Neural cell (in vitro differentiated cells): ENCODE measurements at regions not wholly inside any gene's neighbourhood (a gene's known extent, or its start where the extent isn't known, plus 50 kb on each side); places are given as distances from the start of the nearest gene placed in this dataset.

Experiments used
- H2AFZ ChIP-seq: fragments of 200-600, 300-800 bp; sonication (generic), shearing (Covaris generic); 2 replicates; pipeline ENCODE4 v1.6.0; 2014; ENCODE audit warnings: low read depth, mild to moderate bottlenecking, antibody characterized with exemption, low read length, moderate library complexity
- H3F3A ChIP-seq: fragments of 200-600 bp; shearing (Covaris generic); 2 replicates; pipeline ENCODE4 v1.6.1; 2016; ENCODE audit warnings: mild to moderate bottlenecking, moderate library complexity, mixed read lengths, antibody characterized with exemption, low read length; ENCODE audit not compliant: insufficient read depth, poor library complexity, severe bottlenecking
- H3K27ac ChIP-seq: fragments of 200-600, 300-800 bp; sonication (generic), shearing (Covaris generic); 2 replicates; pipeline ENCODE4 v1.5.1; 2014; ENCODE audit warnings: mild to moderate bottlenecking, low read length, moderate library complexity
- H3K27me3 ChIP-seq: fragments of 300-800, 200-600 bp; sonication (generic), shearing (Covaris generic); 2 replicates; pipeline ENCODE4 v1.6.0; 2014; ENCODE audit warnings: mild to moderate bottlenecking, low read depth, low read length, moderate library complexity; ENCODE audit not compliant: insufficient read depth
- H3K36me3 ChIP-seq: fragments of 300-800, 200-600 bp; sonication (generic), shearing (Covaris generic); 2 replicates; pipeline ENCODE4 v1.5.1; 2014; ENCODE audit warnings: mild to moderate bottlenecking, antibody characterized with exemption, low read length, moderate library complexity; ENCODE audit not compliant: insufficient read depth
- H3K4me2 ChIP-seq: fragments of 300-800, 200-600 bp; sonication (generic), shearing (Covaris generic); 2 replicates; pipeline ENCODE4 v1.6.0; 2014; ENCODE audit warnings: mild to moderate bottlenecking, low read length
- H3K4me3 ChIP-seq: fragments of 300-800, 200-600 bp; sonication (generic), shearing (Covaris generic); 2 replicates; pipeline ENCODE4 v1.5.1; 2014; ENCODE audit warnings: mild to moderate bottlenecking, low read length, moderate library complexity
- H3K79me2 ChIP-seq: fragments of 200-600 bp; shearing (Covaris generic); replicated peaks from 2 replicates; pipeline ENCODE4 v1.6.0; 2014; ENCODE audit warnings: mild to moderate bottlenecking, low read length, moderate library complexity; ENCODE audit not compliant: insufficient read depth
- H3K9ac ChIP-seq: fragments of 300-800, 200-600 bp; sonication (generic), shearing (Covaris generic); 2 replicates; pipeline ENCODE4 v1.6.1; 2016; ENCODE audit warnings: mild to moderate bottlenecking, low read length, mixed read lengths
- H3K9me2 ChIP-seq: fragments of 200-600 bp; shearing (Covaris generic); 2 replicates; pipeline ENCODE4 v1.6.1; 2016; ENCODE audit warnings: mild to moderate bottlenecking, low read length, mixed read lengths; ENCODE audit not compliant: insufficient read depth
- H3K9me3 ChIP-seq: fragments of 200-600, 300-800 bp; sonication (generic), shearing (Covaris generic); 2 replicates; pipeline ENCODE4 v1.6.1; 2016; ENCODE audit warnings: mild to moderate bottlenecking, mixed run types, low read length, moderate library complexity, mixed read lengths
- H4K20me1 ChIP-seq: fragments of 200-600 bp; shearing (Covaris generic); 2 replicates; pipeline ENCODE4 v1.6.1; 2016; ENCODE audit warnings: mild to moderate bottlenecking, mixed run types; ENCODE audit not compliant: insufficient read depth
- EP300 ChIP-seq: fragments of 450-650 bp; conservative IDR thresholded peaks from 2 replicates; pipeline ENCODE4 v1.6.1; 2014; ENCODE audit warnings: antibody characterized with exemption, mild to moderate bottlenecking, moderate library complexity; ENCODE audit not compliant: poor library complexity, severe bottlenecking
- EZH2 ChIP-seq: fragments of 200-600, 300-800 bp; shearing (Covaris generic), sonication (generic); IDR thresholded peaks from 2 replicates; pipeline ENCODE4 v1.6.1; 2014; ENCODE audit warnings: antibody characterized with exemption, low read length, borderline replicate concordance, mild to moderate bottlenecking; ENCODE audit not compliant: insufficient read depth, poor library complexity, severe bottlenecking
- MXI1 ChIP-seq: fragments of 450-650 bp; conservative IDR thresholded peaks from 2 replicates; pipeline ENCODE4 v1.6.1; 2014; ENCODE audit warnings: antibody characterized with exemption, mild to moderate bottlenecking; ENCODE audit not compliant: poor library complexity, severe bottlenecking
- POLR2AphosphoS5 ChIP-seq: IDR thresholded peaks from 2 replicates; pipeline ENCODE4 v1.6.1; 2012
- RAD21 ChIP-seq: fragments of 450-650 bp; conservative IDR thresholded peaks from 2 replicates; pipeline ENCODE4 v1.6.1; 2014; ENCODE audit warnings: antibody characterized with exemption, mild to moderate bottlenecking, moderate library complexity
- SMC3 ChIP-seq: fragments of 450-650 bp; conservative IDR thresholded peaks from 2 replicates; pipeline ENCODE4 v1.6.1; 2014; ENCODE audit warnings: antibody characterized with exemption, mild to moderate bottlenecking, moderate library complexity; ENCODE audit not compliant: poor library complexity
- TAF1 ChIP-seq: IDR thresholded peaks from 2 replicates; pipeline ENCODE4 v1.6.1; 2012; ENCODE audit warnings: low read depth
- TF ChIP-seq, protein P1 (sequence below): IDR thresholded peaks from 2 replicates; pipeline ENCODE4 v1.6.1; 2012; ENCODE audit warnings: borderline replicate concordance
- TF ChIP-seq, protein P2 (sequence below): fragments of 450-650 bp; IDR thresholded peaks from 2 replicates; pipeline ENCODE4 v1.5.1; 2014; ENCODE audit warnings: antibody characterized with exemption, mild to moderate bottlenecking, moderate library complexity; ENCODE audit not compliant: poor library complexity, severe bottlenecking

DNA sequence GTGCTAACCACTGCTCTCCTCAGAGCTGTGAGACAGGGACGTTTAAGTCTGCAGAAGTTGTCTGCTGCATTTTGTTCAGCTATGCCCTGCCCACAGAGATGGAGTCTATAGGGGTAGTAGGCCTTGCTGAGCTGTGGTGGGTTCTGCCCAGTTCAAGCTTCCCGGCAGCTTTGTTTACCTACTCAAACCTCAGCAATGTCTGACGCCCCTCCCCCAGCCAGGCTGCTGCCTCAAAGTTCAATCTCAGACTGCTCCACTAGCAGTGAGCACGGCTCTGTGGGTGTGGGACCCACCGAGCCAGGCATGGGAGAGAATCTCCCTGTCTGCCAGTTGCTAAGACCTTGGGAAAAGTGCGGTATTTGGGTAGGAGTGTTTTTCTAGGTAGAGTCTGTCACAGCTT is 387.8 kb upstream of the SLC39A10 start:
- Histone ChIP-seq H3K79me2 (no peaks in the 10 kb centered on the region), H3K27me3 (no peaks in the 10 kb centered on the region), H3K9me3 (no peaks in the 10 kb centered on the region), H3K9me2 (no peaks in the 10 kb centered on the region), H3K4me3 (no peak overlapping the region), H3F3A (no peaks in the 10 kb centered on the region), H3K4me2 (no peak overlapping the region), H3K9ac (no peak overlapping the region), H2AFZ (no peak overlapping the region), H3K27ac (no peak overlapping the region), H3K36me3 (no peaks in the 10 kb centered on the region), H4K20me1 (no peaks in the 10 kb centered on the region)
- no peak for TF ChIP-seq TAF1
- no peak for TF ChIP-seq MXI1
- no peak for TF ChIP-seq SMC3
- TF ChIP-seq, protein P1, sequence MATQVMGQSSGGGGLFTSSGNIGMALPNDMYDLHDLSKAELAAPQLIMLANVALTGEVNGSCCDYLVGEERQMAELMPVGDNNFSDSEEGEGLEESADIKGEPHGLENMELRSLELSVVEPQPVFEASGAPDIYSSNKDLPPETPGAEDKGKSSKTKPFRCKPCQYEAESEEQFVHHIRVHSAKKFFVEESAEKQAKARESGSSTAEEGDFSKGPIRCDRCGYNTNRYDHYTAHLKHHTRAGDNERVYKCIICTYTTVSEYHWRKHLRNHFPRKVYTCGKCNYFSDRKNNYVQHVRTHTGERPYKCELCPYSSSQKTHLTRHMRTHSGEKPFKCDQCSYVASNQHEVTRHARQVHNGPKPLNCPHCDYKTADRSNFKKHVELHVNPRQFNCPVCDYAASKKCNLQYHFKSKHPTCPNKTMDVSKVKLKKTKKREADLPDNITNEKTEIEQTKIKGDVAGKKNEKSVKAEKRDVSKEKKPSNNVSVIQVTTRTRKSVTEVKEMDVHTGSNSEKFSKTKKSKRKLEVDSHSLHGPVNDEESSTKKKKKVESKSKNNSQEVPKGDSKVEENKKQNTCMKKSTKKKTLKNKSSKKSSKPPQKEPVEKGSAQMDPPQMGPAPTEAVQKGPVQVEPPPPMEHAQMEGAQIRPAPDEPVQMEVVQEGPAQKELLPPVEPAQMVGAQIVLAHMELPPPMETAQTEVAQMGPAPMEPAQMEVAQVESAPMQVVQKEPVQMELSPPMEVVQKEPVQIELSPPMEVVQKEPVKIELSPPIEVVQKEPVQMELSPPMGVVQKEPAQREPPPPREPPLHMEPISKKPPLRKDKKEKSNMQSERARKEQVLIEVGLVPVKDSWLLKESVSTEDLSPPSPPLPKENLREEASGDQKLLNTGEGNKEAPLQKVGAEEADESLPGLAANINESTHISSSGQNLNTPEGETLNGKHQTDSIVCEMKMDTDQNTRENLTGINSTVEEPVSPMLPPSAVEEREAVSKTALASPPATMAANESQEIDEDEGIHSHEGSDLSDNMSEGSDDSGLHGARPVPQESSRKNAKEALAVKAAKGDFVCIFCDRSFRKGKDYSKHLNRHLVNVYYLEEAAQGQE = no peak
- TF ChIP-seq EZH2 = no peak
- TF ChIP-seq RAD21 = no peak
- no peak for TF ChIP-seq EP300
- TF ChIP-seq, protein P2, sequence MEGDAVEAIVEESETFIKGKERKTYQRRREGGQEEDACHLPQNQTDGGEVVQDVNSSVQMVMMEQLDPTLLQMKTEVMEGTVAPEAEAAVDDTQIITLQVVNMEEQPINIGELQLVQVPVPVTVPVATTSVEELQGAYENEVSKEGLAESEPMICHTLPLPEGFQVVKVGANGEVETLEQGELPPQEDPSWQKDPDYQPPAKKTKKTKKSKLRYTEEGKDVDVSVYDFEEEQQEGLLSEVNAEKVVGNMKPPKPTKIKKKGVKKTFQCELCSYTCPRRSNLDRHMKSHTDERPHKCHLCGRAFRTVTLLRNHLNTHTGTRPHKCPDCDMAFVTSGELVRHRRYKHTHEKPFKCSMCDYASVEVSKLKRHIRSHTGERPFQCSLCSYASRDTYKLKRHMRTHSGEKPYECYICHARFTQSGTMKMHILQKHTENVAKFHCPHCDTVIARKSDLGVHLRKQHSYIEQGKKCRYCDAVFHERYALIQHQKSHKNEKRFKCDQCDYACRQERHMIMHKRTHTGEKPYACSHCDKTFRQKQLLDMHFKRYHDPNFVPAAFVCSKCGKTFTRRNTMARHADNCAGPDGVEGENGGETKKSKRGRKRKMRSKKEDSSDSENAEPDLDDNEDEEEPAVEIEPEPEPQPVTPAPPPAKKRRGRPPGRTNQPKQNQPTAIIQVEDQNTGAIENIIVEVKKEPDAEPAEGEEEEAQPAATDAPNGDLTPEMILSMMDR = no peak
- no peak for TF ChIP-seq POLR2AphosphoS5

DNA sequence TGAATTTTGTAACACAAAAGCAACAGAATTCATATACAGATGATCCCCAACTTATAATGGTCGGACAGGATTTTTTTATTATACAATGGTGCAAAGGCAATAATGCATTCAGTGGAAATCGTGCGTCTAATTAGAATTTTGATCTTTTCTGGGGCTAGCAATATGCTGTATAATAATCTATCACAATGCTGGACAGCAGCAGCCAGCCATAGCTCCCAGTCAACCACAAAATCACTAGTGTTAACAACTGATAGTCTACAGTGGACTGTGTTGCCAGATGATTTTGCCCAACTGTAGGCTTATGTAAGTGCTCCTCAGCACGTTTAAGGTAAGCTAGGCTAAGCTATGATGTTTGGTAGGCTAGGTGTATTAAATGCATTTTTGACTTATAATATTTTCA is 399.0 kb upstream of the SLC39A10 start:
- no peaks in the 10 kb centered on the region for H3F3A ChIP-seq
- H2AFZ ChIP-seq = no peak overlapping the region
- no peak overlapping the region for H3K9ac ChIP-seq
- H3K4me2 ChIP-seq = no peak overlapping the region
- no peak overlapping the region for H3K4me3 ChIP-seq
- no peaks in the 10 kb centered on the region for H3K36me3 ChIP-seq
- H3K79me2 ChIP-seq = no peaks in the 10 kb centered on the region
- no peaks in the 10 kb centered on the region for H3K9me2 ChIP-seq
- no peaks in the 10 kb centered on the region for H4K20me1 ChIP-seq
- H3K27ac ChIP-seq = no peak overlapping the region
- H3K27me3 ChIP-seq = no peaks in the 10 kb centered on the region
- TF ChIP-seq MXI1 (no peak), SMC3 (no peak), EZH2 (no peak), TAF1 (no peak), RAD21 (no peak), EP300 (no peak), POLR2AphosphoS5 (no peak)
- TF ChIP-seq, protein P2 = no peak
- TF ChIP-seq, protein P1 = no peak
- no peaks in the 10 kb centered on the region for H3K9me3 ChIP-seq
